IPS-20b (cell line): ENCODE measurements at regions not wholly inside any gene's neighbourhood (a gene's known extent, or its start where the extent isn't known, plus 50 kb on each side); places are given as distances from the start of the nearest gene placed in this dataset.

Experiments used
- H3K27ac ChIP-seq: one replicate; pipeline ENCODE4 v1.5.1; 2013; ENCODE audit warnings: low read length
- H3K27me3 ChIP-seq: 2 replicates; pipeline ENCODE4 v1.6.1; 2013; ENCODE audit warnings: mild to moderate bottlenecking, low read length, inconsistent platforms; ENCODE audit not compliant: insufficient read depth
- H3K36me3 ChIP-seq: 2 replicates; pipeline ENCODE4 v1.6.1; 2013; ENCODE audit warnings: low read depth, mild to moderate bottlenecking, inconsistent platforms, low read length, moderate library complexity; ENCODE audit not compliant: insufficient read depth
- H3K4me1 ChIP-seq: 2 replicates; pipeline ENCODE4 v1.6.1; 2013; ENCODE audit warnings: mild to moderate bottlenecking, control low read depth, inconsistent platforms, low read length, moderate library complexity; ENCODE audit not compliant: insufficient read depth
- H3K4me3 ChIP-seq: 2 replicates; pipeline ENCODE4 v1.5.1; 2013; ENCODE audit warnings: mild to moderate bottlenecking, low read length, inconsistent platforms
- H3K9ac ChIP-seq: 2 replicates; pipeline ENCODE4 v1.6.1; 2013; ENCODE audit warnings: low read depth, mild to moderate bottlenecking, inconsistent platforms, low read length, moderate library complexity
- H3K9me3 ChIP-seq: 2 replicates; pipeline ENCODE4 v1.6.1; 2013; ENCODE audit warnings: mild to moderate bottlenecking, low read depth, low read length, inconsistent platforms; ENCODE audit not compliant: insufficient read depth

- peak overlapping the region; percentile 75; the same call in 1 of the 2 replicates for H3K9ac ChIP-seq
- H3K27me3 ChIP-seq: peaks cover 26% of the 10 kb centered on the region; the same call in 1 of the 2 replicates
- no peaks in the 10 kb centered on the region for H3K9me3 ChIP-seq
- H3K36me3 ChIP-seq: no peaks in the 10 kb centered on the region
- peak overlapping the region; percentile 94 for H3K4me3 ChIP-seq
- peaks cover 21% of the 10 kb centered on the region for H3K4me1 ChIP-seq
- H3K27ac ChIP-seq: no peak overlapping the region
These were observed 222.8 kb upstream of the IL12A start for GRCh38 chr3:159765860-159766294.

DNA sequence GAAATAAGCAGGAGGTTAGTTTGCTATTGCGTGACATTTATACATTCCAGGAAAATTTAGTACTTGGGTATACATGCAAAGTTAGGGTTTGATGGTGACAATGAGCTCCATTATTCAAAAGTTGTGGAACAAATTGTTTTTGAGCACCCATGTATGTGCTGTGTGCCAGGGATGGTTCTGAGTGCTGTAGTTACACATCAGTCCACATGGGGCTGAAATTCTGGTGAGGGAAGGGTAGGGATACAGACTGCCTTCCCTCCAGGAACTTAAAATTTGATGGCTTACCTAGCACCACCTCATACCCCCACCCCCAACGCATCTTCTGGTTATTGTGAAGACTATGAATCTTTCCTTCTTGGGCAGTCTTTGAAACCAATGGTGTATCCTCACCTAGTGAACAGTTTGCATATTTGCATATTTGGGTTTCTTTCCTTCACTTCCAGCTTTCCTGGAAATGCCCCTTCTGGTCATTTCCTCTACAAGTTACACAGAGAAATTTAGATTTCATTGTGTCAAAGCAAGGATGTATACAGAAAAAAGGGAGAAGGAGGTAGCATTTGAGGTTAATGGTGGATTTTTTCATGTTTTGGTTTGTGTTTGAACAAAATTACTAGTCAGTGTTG, 222.0 kb upstream of the IL12A start:
- H3K4me1 ChIP-seq: peaks cover 14% of the 10 kb centered on the region; the same call in 1 of the 2 replicates
- H3K27ac ChIP-seq: no peak overlapping the region
- H3K9ac ChIP-seq: no peak overlapping the region
- H3K4me3 ChIP-seq: peak overlapping the region; percentile 94; the same call in 1 of the 2 replicates
- H3K9me3 ChIP-seq: no peaks in the 10 kb centered on the region
- peaks cover 26% of the 10 kb centered on the region; the same call in 1 of the 2 replicates for H3K27me3 ChIP-seq
- no peaks in the 10 kb centered on the region for H3K36me3 ChIP-seq

GRCh38 chr3:159770998-159771397, 217.6 kb upstream of the IL12A start:
- H3K27me3 ChIP-seq: peaks cover 4% of the 10 kb centered on the region; the same call in 1 of the 2 replicates
- H3K27ac ChIP-seq: no peak overlapping the region
- no peaks in the 10 kb centered on the region for H3K36me3 ChIP-seq
- no peak overlapping the region for H3K4me3 ChIP-seq
- H3K9me3 ChIP-seq: no peaks in the 10 kb centered on the region
- H3K9ac ChIP-seq: no peak overlapping the region
- H3K4me1 ChIP-seq: peaks cover 15% of the 10 kb centered on the region; the same call in 1 of the 2 replicates

GRCh38 chr3:159771865-159772611, 216.6 kb upstream of the IL12A start:
- Histone ChIP-seq H3K27me3 (no peaks in the 10 kb centered on the region), H3K36me3 (no peaks in the 10 kb centered on the region), H3K9ac (no peak overlapping the region), H3K4me1 (peaks cover 12% of the 10 kb centered on the region; the same call in 1 of the 2 replicates), H3K4me3 (no peak overlapping the region), H3K9me3 (no peaks in the 10 kb centered on the region), H3K27ac (no peak overlapping the region)

- Histone ChIP-seq H3K4me3 (no peak overlapping the region), H3K36me3 (no peaks in the 10 kb centered on the region), H3K9ac (no peak overlapping the region)
These were observed 214.9 kb upstream of the IL12A start for GRCh38 chr3:159773706-159774105.

GRCh38 chr3:159775372-159775961, 213.2 kb upstream of the IL12A start:
- H3K9me3 ChIP-seq: no peaks in the 10 kb centered on the region
- H3K9ac ChIP-seq: peak overlapping the region; percentile 24; the same call in 1 of the 2 replicates
- H3K27ac ChIP-seq: peak overlapping the region; percentile 10
- H3K27me3 ChIP-seq: no peaks in the 10 kb centered on the region
- peak overlapping the region; percentile 37; the same call in 1 of the 2 replicates for H3K4me3 ChIP-seq
- no peaks in the 10 kb centered on the region for H3K36me3 ChIP-seq
- peaks cover 12% of the 10 kb centered on the region; the same call in 1 of the 2 replicates for H3K4me1 ChIP-seq

More at GRCh38 chr3:159773706-159774105, 214.9 kb upstream of the IL12A start:
- Histone ChIP-seq H3K27me3 (no peaks in the 10 kb centered on the region), H3K4me1 (peaks cover 12% of the 10 kb centered on the region; the same call in 1 of the 2 replicates), H3K9me3 (no peaks in the 10 kb centered on the region), H3K27ac (no peak overlapping the region)

DNA sequence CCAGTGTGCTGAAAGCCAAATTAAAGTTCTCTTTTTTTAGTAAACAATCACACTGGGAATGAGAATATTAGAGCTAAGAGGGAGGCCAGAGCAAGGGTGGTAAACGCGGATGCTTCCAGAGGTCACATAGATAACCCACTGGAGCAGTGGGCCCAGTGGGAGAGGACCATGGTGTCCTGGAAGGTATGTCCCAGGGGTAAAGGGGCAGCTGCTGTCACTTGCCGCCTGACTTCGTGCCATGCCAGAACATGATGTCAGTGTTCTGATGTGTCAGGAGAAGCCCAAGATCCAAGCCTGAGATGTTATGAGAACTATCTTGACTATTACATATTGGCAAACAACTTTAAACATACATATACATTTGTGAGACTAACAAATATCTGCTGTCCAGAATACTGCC, 211.9 kb upstream of the IL12A start:
- no peaks in the 10 kb centered on the region for H3K27me3 ChIP-seq
- no peak overlapping the region for H3K4me3 ChIP-seq
- H3K36me3 ChIP-seq: no peaks in the 10 kb centered on the region
- no peaks in the 10 kb centered on the region for H3K9me3 ChIP-seq
- no peak overlapping the region for H3K9ac ChIP-seq
- H3K27ac ChIP-seq: no peak overlapping the region
- H3K4me1 ChIP-seq: peaks cover 12% of the 10 kb centered on the region; the same call in 1 of the 2 replicates

- Histone ChIP-seq H3K4me3 (no peak overlapping the region), H3K27me3 (no peaks in the 10 kb centered on the region), H3K4me1 (peaks cover 15% of the 10 kb centered on the region), H3K9me3 (no peaks in the 10 kb centered on the region), H3K9ac (no peak overlapping the region), H3K36me3 (no peaks in the 10 kb centered on the region), H3K27ac (no peak overlapping the region)
These were observed 208.8 kb upstream of the IL12A start for GRCh38 chr3:159779883-159780282.

- no peak overlapping the region for H3K4me3 ChIP-seq
- no peak overlapping the region for H3K27ac ChIP-seq
- peaks cover 8% of the 10 kb centered on the region for H3K4me1 ChIP-seq
- H3K9me3 ChIP-seq: no peaks in the 10 kb centered on the region
- no peaks in the 10 kb centered on the region for H3K27me3 ChIP-seq
- no peaks in the 10 kb centered on the region for H3K36me3 ChIP-seq
- no peak overlapping the region for H3K9ac ChIP-seq
These were observed 206.8 kb upstream of the IL12A start for GRCh38 chr3:159781867-159782266.

- no peak overlapping the region for H3K4me3 ChIP-seq
- no peaks in the 10 kb centered on the region for H3K9me3 ChIP-seq
- H3K27me3 ChIP-seq: no peaks in the 10 kb centered on the region
- no peaks in the 10 kb centered on the region for H3K36me3 ChIP-seq
- H3K4me1 ChIP-seq: peaks cover 18% of the 10 kb centered on the region
- no peak overlapping the region for H3K27ac ChIP-seq
- no peak overlapping the region for H3K9ac ChIP-seq
These were observed 205.8 kb upstream of the IL12A start for GRCh38 chr3:159782724-159783421.
